HepG2 (cell line): ENCODE measurements at regions not wholly inside any gene's neighbourhood (a gene's known extent, or its start where the extent isn't known, plus 50 kb on each side); places are given as distances from the start of the nearest gene placed in this dataset.

Experiments
- ATAC-seq: fragments of 200-7000 bp; cut with Tn5 transposase; 3 replicates; pipeline ENCODE4 v1.9.1; 2020; ENCODE audit warnings: mild to moderate bottlenecking, moderate library complexity
- BruUV-seq: library from RNA; stranded (reverse); fragments of 400-500 nt; replicated peaks from 2 replicates; lab custom pipeline; 2021; lab: Mats Ljungman, UMichigan
- CTCF ChIA-PET: fragments of 300-600 bp; formaldehyde crosslinking; extraction: SDS; loops from one replicate; lab custom pipeline; 2021; ENCODE audit warnings: low total read pairs, inconsistent platforms, low intra/inter-chr PET ratio; lab: Yijun Ruan, JAX
- POLR2A ChIA-PET: fragments of 350-600 bp; sonication (Branson Sonifier 250); formaldehyde crosslinking; loops from one replicate; lab custom pipeline; 2020; ENCODE audit warnings: antibody characterized with exemption, inconsistent platforms; lab: Yijun Ruan, JAX
- DNase-seq: peaks from one replicate; pipeline ENCODE4 v3.0.0-alpha.2; 2015; ENCODE audit warnings: low spot score
- FAIRE-seq: peaks from 3 replicates; lab custom pipeline; 2011; peaks lifted over from hg19 to GRCh38; lab: Jason Lieb, UNC
- H2AFZ ChIP-seq: one replicate; pipeline ENCODE4 v1.6.1; 2011; ENCODE audit warnings: low read length, inconsistent platforms
- H3K27ac ChIP-seq: fragments of 300-600 bp; 3 replicates; pipeline ENCODE4 v1.8.0; 2011; ENCODE audit warnings: mixed run types, mild to moderate bottlenecking, mixed read lengths, low read length, inconsistent platforms; ENCODE audit not compliant: insufficient read depth; ENCODE audit errors: extremely low read length
- H3K27me3 ChIP-seq, 2 experiments: fragments of 200-600 bp in 1 of 2; 2 replicates in 1 of 2; 3 replicates in 1 of 2; pipeline versions ENCODE4 v1.6.0 to v1.8.0; 2011; ENCODE audit warnings: low read length in 2 of 2, mild to moderate bottlenecking in 2 of 2, moderate library complexity in 2 of 2, inconsistent platforms in 1 of 2; ENCODE audit not compliant: insufficient read depth in 2 of 2, control insufficient read depth in 1 of 2
- H3K36me3 ChIP-seq, 2 experiments: fragments of 200-600 bp in 1 of 2; replicated peaks in 1 of 2; 2 replicates in 1 of 2; 3 replicates in 1 of 2; pipeline versions ENCODE4 v1.5.1 to v1.8.0; 2011; ENCODE audit warnings: low read length in 2 of 2, inconsistent platforms in 1 of 2; ENCODE audit not compliant: insufficient read depth in 2 of 2, control insufficient read depth in 1 of 2
- H3K4me1 ChIP-seq: 2 replicates; pipeline ENCODE4 v1.5.1; 2012; ENCODE audit warnings: low read length, inconsistent platforms; ENCODE audit not compliant: insufficient read depth
- H3K4me2 ChIP-seq: 2 replicates; pipeline ENCODE4 v1.6.0; 2011; ENCODE audit warnings: low read depth, low read length, inconsistent platforms
- H3K4me3 ChIP-seq, 3 experiments: fragments of 200-600 bp in 1 of 3; sonication (generic), shearing (Covaris generic) in 1 of 3; replicated peaks in 1 of 3; 2 replicates each; pipeline ENCODE4 v1.5.1; 2011 to 2016; ENCODE audit warnings: low read length in 3 of 3, inconsistent platforms in 2 of 3, low read depth in 2 of 3, mild to moderate bottlenecking in 2 of 3, control low read depth in 1 of 3, mixed read lengths in 1 of 3; ENCODE audit not compliant: insufficient read depth in 1 of 3
- H3K79me2 ChIP-seq: one replicate; pipeline ENCODE4 v1.6.1; 2011; ENCODE audit warnings: low read length, inconsistent platforms; ENCODE audit not compliant: insufficient read depth
- H3K9ac ChIP-seq: 2 replicates; pipeline ENCODE4 v1.6.0; 2011; ENCODE audit warnings: mild to moderate bottlenecking, low read depth, low read length, inconsistent platforms; ENCODE audit not compliant: insufficient read depth
- H3K9me3 ChIP-seq: 2 replicates; pipeline ENCODE4 v1.5.1; 2012; ENCODE audit warnings: mild to moderate bottlenecking, low read length
- H4K20me1 ChIP-seq: 2 replicates; pipeline ENCODE4 v1.6.0; 2011; ENCODE audit warnings: inconsistent platforms, mild to moderate bottlenecking, low read length, moderate library complexity; ENCODE audit not compliant: insufficient read depth
- ARNTL ChIP-seq: sonication (generic); formaldehyde crosslinking; IDR thresholded peaks from 2 replicates; pipeline ENCODE4 v1.4.0; 2020; ENCODE audit warnings: mild to moderate bottlenecking, missing genetic modification reagents
- CBX5 ChIP-seq: sonication (generic); formaldehyde crosslinking; IDR thresholded peaks from 2 replicates; pipeline ENCODE4 v1.4.0; 2020; ENCODE audit warnings: missing genetic modification reagents, borderline replicate concordance
- IKZF4 ChIP-seq: sonication (generic); formaldehyde crosslinking; IDR thresholded peaks from 2 replicates; pipeline ENCODE4 v1.5.1; 2020; ENCODE audit warnings: borderline replicate concordance, mild to moderate bottlenecking, low read depth, missing genetic modification reagents; ENCODE audit errors: not compliant biosample characterization
- ISX ChIP-seq: sonication (generic); formaldehyde crosslinking; conservative IDR thresholded peaks from 2 replicates; pipeline ENCODE4 v1.5.0; 2020; ENCODE audit warnings: missing genetic modification reagents
- KLF6 ChIP-seq: IDR thresholded peaks from 2 replicates; pipeline ENCODE4 v1.8.0; 2016; ENCODE audit warnings: missing biosample characterization, missing genetic modification reagents
- MXD4 ChIP-seq: IDR thresholded peaks from 2 replicates; pipeline ENCODE4 v1.6.1; 2016; ENCODE audit warnings: mild to moderate bottlenecking, missing biosample characterization, missing genetic modification reagents
- MYNN ChIP-seq: sonication (generic); formaldehyde crosslinking; IDR thresholded peaks from 2 replicates; pipeline ENCODE4 v1.4.0; 2020; ENCODE audit warnings: mild to moderate bottlenecking, low read depth, missing genetic modification reagents
- NFYB ChIP-seq: sonication (generic); formaldehyde crosslinking; IDR thresholded peaks from 2 replicates; pipeline ENCODE4 v1.4.0; 2020; ENCODE audit warnings: missing genetic modification reagents
- PHF8 ChIP-seq: sonication (generic); formaldehyde crosslinking; IDR thresholded peaks from 2 replicates; pipeline ENCODE4 v1.5.0; 2020; ENCODE audit warnings: missing genetic modification reagents
- RELA ChIP-seq: sonication (generic); formaldehyde crosslinking; IDR thresholded peaks from 2 replicates; pipeline ENCODE4 v1.4.0; 2020; ENCODE audit warnings: missing genetic modification reagents
- TBL1XR1 ChIP-seq: fragments of 150-350 bp; IDR thresholded peaks from 2 replicates; pipeline ENCODE4 v1.6.1; 2014; ENCODE audit warnings: borderline replicate concordance, low read length; ENCODE audit not compliant: partially characterized antibody
- XRCC5 ChIP-seq: fragments of 200-400 bp; formaldehyde crosslinking; optimal IDR thresholded peaks from 2 replicates; pipeline ENCODE3; 2017; ENCODE audit warnings: mild to moderate bottlenecking, low read length
- ZFP90 ChIP-seq: sonication (generic); formaldehyde crosslinking; IDR thresholded peaks from 2 replicates; pipeline ENCODE4 v1.8.0; 2022; ENCODE audit warnings: missing genetic modification reagents, mild to moderate bottlenecking, inconsistent platforms, borderline replicate concordance
- ZNF251 ChIP-seq: sonication (generic); formaldehyde crosslinking; IDR thresholded peaks from 2 replicates; pipeline ENCODE4 v1.9.0; 2021; ENCODE audit warnings: mild to moderate bottlenecking, missing genetic modification reagents
- ZNF737 ChIP-seq: sonication (generic); formaldehyde crosslinking; IDR thresholded peaks from 2 replicates; pipeline ENCODE4 v1.5.0; 2020; ENCODE audit warnings: missing genetic modification reagents, mild to moderate bottlenecking, borderline replicate concordance
- ZNF749 ChIP-seq: sonication (generic); formaldehyde crosslinking; IDR thresholded peaks from 2 replicates; pipeline ENCODE4 v1.8.0; 2022; ENCODE audit warnings: mild to moderate bottlenecking, missing genetic modification reagents, moderate library complexity, borderline replicate concordance
- WGBS: methylation state at CpG from one replicate; pipeline ENCODE4 v1.1.6; 2017; ENCODE audit warnings: low lambda C conversion rate; 5-methylcytosine and 5-hydroxymethylcytosine counted together
- in situ Hi-C: cut with HindIII; loops from 2 replicates; pipeline ENCODE4 v1.10.0; 2017; ENCODE audit warnings: low pct_unique_long_range_greater_than_20kb; ENCODE audit not compliant: extremely low pct_ligation_motif_present
- intact Hi-C: fragments of 100-400 bp; cut with micrococcal nuclease; formaldehyde crosslinking; loops from one replicate; pipeline ENCODE4 v1.10.0; 2022; ENCODE audit not compliant: unreplicated experiment
- TF ChIP-seq, protein P1 (sequence below): sonication (generic); formaldehyde crosslinking; IDR thresholded peaks from 2 replicates; pipeline ENCODE4 v1.4.0; 2020; ENCODE audit warnings: missing genetic modification reagents, mild to moderate bottlenecking, borderline replicate concordance
- TF ChIP-seq, protein P2 (sequence below): sonication (generic); formaldehyde crosslinking; IDR thresholded peaks from 2 replicates; pipeline ENCODE4 v1.4.0; 2020; ENCODE audit warnings: missing genetic modification reagents
- TF ChIP-seq, protein P3 (sequence below): sonication (generic); formaldehyde crosslinking; IDR thresholded peaks from 2 replicates; pipeline ENCODE4 v1.8.1; 2023; ENCODE audit warnings: missing genetic modification reagents, inconsistent platforms, borderline replicate concordance

DNA sequence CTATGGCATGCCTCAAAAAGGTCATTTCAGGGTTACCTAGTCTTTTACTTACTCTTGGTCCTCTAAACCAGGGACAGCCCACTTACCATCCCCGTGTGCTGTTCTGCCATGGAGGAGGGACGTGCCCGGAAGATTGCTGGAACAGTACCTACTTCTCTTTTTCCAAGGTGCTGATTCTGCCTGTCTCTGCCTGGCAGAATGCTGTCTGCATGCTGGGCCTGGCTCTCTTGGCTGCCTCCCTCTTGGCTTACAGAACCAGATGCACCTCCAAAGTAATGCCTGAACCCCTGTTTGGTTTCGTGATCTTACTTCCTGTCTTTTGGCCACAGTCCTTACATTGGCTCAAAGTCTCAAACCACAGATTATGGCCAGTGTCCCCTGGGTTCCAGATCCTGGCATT is 120.7 kb upstream of the NT5E start:
- POLR2A ChIA-PET = no interaction called here
- CTCF ChIA-PET = no interaction called here
- TF ChIP-seq PHF8 (CRISPR knock-in tag) (no peak), TBL1XR1 (no peak), KLF6 (CRISPR knock-in tag) (no peak), MYNN (CRISPR knock-in tag) (no peak), ZNF749 (CRISPR knock-in tag) (no peak), ZNF251 (CRISPR knock-in tag) (no peak), ZFP90 (CRISPR knock-in tag) (no peak), RELA (no peak), MXD4 (no peak), IKZF4 (no peak), NFYB (CRISPR knock-in tag) (no peak), CBX5 (CRISPR knock-in tag) (no peak), ARNTL (CRISPR knock-in tag) (no peak), XRCC5 (no peak), ISX (CRISPR knock-in tag) (no peak), ZNF737 (no peak)
- TF ChIP-seq, protein P1, sequence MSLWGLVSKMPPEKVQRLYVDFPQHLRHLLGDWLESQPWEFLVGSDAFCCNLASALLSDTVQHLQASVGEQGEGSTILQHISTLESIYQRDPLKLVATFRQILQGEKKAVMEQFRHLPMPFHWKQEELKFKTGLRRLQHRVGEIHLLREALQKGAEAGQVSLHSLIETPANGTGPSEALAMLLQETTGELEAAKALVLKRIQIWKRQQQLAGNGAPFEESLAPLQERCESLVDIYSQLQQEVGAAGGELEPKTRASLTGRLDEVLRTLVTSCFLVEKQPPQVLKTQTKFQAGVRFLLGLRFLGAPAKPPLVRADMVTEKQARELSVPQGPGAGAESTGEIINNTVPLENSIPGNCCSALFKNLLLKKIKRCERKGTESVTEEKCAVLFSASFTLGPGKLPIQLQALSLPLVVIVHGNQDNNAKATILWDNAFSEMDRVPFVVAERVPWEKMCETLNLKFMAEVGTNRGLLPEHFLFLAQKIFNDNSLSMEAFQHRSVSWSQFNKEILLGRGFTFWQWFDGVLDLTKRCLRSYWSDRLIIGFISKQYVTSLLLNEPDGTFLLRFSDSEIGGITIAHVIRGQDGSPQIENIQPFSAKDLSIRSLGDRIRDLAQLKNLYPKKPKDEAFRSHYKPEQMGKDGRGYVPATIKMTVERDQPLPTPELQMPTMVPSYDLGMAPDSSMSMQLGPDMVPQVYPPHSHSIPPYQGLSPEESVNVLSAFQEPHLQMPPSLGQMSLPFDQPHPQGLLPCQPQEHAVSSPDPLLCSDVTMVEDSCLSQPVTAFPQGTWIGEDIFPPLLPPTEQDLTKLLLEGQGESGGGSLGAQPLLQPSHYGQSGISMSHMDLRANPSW = no peak
- TF ChIP-seq, protein P2, sequence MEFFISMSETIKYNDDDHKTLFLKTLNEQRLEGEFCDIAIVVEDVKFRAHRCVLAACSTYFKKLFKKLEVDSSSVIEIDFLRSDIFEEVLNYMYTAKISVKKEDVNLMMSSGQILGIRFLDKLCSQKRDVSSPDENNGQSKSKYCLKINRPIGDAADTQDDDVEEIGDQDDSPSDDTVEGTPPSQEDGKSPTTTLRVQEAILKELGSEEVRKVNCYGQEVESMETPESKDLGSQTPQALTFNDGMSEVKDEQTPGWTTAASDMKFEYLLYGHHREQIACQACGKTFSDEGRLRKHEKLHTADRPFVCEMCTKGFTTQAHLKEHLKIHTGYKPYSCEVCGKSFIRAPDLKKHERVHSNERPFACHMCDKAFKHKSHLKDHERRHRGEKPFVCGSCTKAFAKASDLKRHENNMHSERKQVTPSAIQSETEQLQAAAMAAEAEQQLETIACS (CRISPR knock-in tag) = no peak
- TF ChIP-seq, protein P3, sequence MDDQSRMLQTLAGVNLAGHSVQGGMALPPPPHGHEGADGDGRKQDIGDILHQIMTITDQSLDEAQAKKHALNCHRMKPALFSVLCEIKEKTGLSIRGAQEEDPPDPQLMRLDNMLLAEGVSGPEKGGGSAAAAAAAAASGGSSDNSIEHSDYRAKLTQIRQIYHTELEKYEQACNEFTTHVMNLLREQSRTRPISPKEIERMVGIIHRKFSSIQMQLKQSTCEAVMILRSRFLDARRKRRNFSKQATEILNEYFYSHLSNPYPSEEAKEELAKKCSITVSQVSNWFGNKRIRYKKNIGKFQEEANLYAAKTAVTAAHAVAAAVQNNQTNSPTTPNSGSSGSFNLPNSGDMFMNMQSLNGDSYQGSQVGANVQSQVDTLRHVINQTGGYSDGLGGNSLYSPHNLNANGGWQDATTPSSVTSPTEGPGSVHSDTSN (CRISPR knock-in tag) = no peak
- H3K4me1 ChIP-seq = no peaks in the 10 kb centered on the region
- H3K27ac ChIP-seq = no peak overlapping the region
- no peak overlapping the region for H3K9ac ChIP-seq
- H4K20me1 ChIP-seq = no peaks in the 10 kb centered on the region
- no peaks in the 10 kb centered on the region for H3K9me3 ChIP-seq
- in situ Hi-C loops = loop anchor here (10.0 kb wide), 1 partner anchor 904 kb away; no protein-coding TSS in a partner anchor
- H3K4me2 ChIP-seq = no peak overlapping the region
- H2AFZ ChIP-seq = no peak overlapping the region
- H3K27me3 ChIP-seq = peaks cover 0 to 4% of the 10 kb centered on the region in 2 experiments; a peak in 1 of 5 replicates
- DNase-seq (no peak), ATAC-seq (no peak), FAIRE-seq (no peak)
- WGBS = 42% methylated on average over 4 of the region's 4 CpGs
- no peaks in the 10 kb centered on the region for H3K36me3 ChIP-seq
- intact Hi-C loops = loop anchor here (10.0 kb wide), 1 partner anchor 1444 kb away; no protein-coding TSS in a partner anchor
- no TSS peak for BruUV-seq
- H3K79me2 ChIP-seq = no peaks in the 10 kb centered on the region
- H3K4me3 ChIP-seq = no peak overlapping the region
